ENCODE measurements at regions not wholly inside any gene's neighbourhood (a gene's known extent, or its start where the extent isn't known, plus 50 kb on each side); places are given as distances from the start of the nearest gene placed in this dataset.

GRCh38 chr12:93315907-93316622 lies 61.7 kb upstream of the NUDT4 start:
- TF ChIP-seq EZH2 (IDR thresholded peaks at IDR 0.05): no peak
- no peak for TF ChIP-seq POLR2AphosphoS5 (IDR thresholded peaks at IDR 0.05; ENCODE audit: borderline replicate concordance, low read depth, low read length)
